NCI-H1092 (cell line): ENCODE measurements at regions not wholly inside any gene's neighbourhood (a gene's known extent, or its start where the extent isn't known, plus 50 kb on each side); places are given as distances from the start of the nearest gene placed in this dataset.
A peak's percentile ranks its signal among the peaks of the same experiment; 100 is the strongest.

ENCODE experiments used
- DNase-seq: peaks from one replicate; lab custom pipeline; 2025; lab: John Stamatoyannopoulos, UW

- no peak for DNase-seq
Measured at GRCh38 chr13:64441740-64442139, 2788.4 kb downstream of the PCDH9 start.

GRCh38 chr13:64438084-64438483, 2792.1 kb downstream of the PCDH9 start:
- no peak for DNase-seq

- no peak for DNase-seq
Measured at GRCh38 chr13:64429691-64430090, 2800.4 kb downstream of the PCDH9 start.

- no peak for DNase-seq
Measured at GRCh38 chr13:64428196-64428595, 2801.9 kb downstream of the PCDH9 start.

GRCh38 chr13:64423467-64423866, 2806.7 kb downstream of the PCDH9 start:
- DNase-seq = no peak

GRCh38 chr13:64420181-64420580, 2810.0 kb downstream of the PCDH9 start:
- DNase-seq = no peak

GRCh38 chr13:64417581-64417980, 2812.6 kb downstream of the PCDH9 start:
- DNase-seq = no peak

- DNase-seq = no peak
Measured at GRCh38 chr13:64414381-64414780, 2815.8 kb downstream of the PCDH9 start.

- DNase-seq = no peak
Measured at GRCh38 chr13:64413529-64413928, 2816.6 kb downstream of the PCDH9 start.

- no peak for DNase-seq
Measured at GRCh38 chr13:64410276-64411053, 2819.7 kb downstream of the PCDH9 start.

- no peak for DNase-seq
Measured at GRCh38 chr13:64397701-64398100, 2832.4 kb downstream of the PCDH9 start.

GRCh38 chr13:64377606-64378005, 2852.5 kb downstream of the PCDH9 start:
- no peak for DNase-seq

- no peak for DNase-seq
Measured at GRCh38 chr13:64371461-64371860, 2858.7 kb downstream of the PCDH9 start.

- no peak for DNase-seq
Measured at GRCh38 chr13:64371045-64371444, 2859.1 kb downstream of the PCDH9 start.

- DNase-seq = no peak
Measured at GRCh38 chr13:64369121-64369520, 2861.0 kb downstream of the PCDH9 start.

GRCh38 chr13:64362564-64362963, 2867.6 kb downstream of the PCDH9 start:
- DNase-seq = no peak

GRCh38 chr13:64347664-64348063, 2882.5 kb downstream of the PCDH9 start:
- no peak for DNase-seq

- no peak for DNase-seq
Measured at GRCh38 chr13:64339373-64340063, 2890.6 kb downstream of the PCDH9 start.

- DNase-seq = no peak
Measured at GRCh38 chr13:64338671-64339070, 2891.5 kb downstream of the PCDH9 start.

GRCh38 chr13:64333888-64334287, 2896.2 kb downstream of the PCDH9 start:
- no peak for DNase-seq

- peak; percentile 84 for DNase-seq
Measured at GRCh38 chr13:64332048-64332447, 2898.1 kb downstream of the PCDH9 start.

- DNase-seq = no peak
Measured at GRCh38 chr13:64327505-64328194, 2902.5 kb downstream of the PCDH9 start.

GRCh38 chr13:64314331-64314730, 2898.7 kb upstream of the PCDH20 start:
- no peak for DNase-seq
